Uterus (tissue), 3 donors: ENCODE measurements at regions not wholly inside any gene's neighbourhood (a gene's known extent, or its start where the extent isn't known, plus 50 kb on each side); places are given as distances from the start of the nearest gene placed in this dataset. TPM values are rescaled to one million over a fixed set of nuclear protein-coding genes. Genes with fewer than 3 reads are reported as not detected.

ENCODE experiments used
- DNase-seq, 2 donors: peaks; one replicate each; pipeline ENCODE4 v3.0.0-alpha.2; 2019 to 2020
- H3K27ac ChIP-seq, 2 donors: fragments of 200-600 bp; sonication (generic); 1 replicate in 1 of 2; 2 replicates in 1 of 2; pipeline ENCODE4 v1.5.1; 2016 to 2018
- H3K27me3 ChIP-seq, 2 donors: fragments of 200-600 bp; sonication (generic); one replicate each; pipeline ENCODE4 v1.5.1; 2018 to 2019; ENCODE audit warnings: control low read depth in 1 of 2
- H3K36me3 ChIP-seq, 2 donors: fragments of 200-600 bp; sonication (generic); one replicate each; pipeline ENCODE4 v1.5.1; 2019; ENCODE audit warnings: control low read depth in 1 of 2
- H3K4me1 ChIP-seq, 2 donors: fragments of 200-600 bp; sonication (generic); one replicate each; pipeline ENCODE4 v1.5.1; 2018 to 2019; ENCODE audit warnings: control low read depth in 1 of 2
- H3K4me3 ChIP-seq, 2 donors: fragments of 200-600 bp; sonication (generic); 1 replicate in 1 of 2; 2 replicates in 1 of 2; pipeline ENCODE4 v1.5.1; 2018 to 2019; ENCODE audit warnings: mild to moderate bottlenecking in 1 of 2
- H3K9me3 ChIP-seq, 2 donors: fragments of 200-600 bp; sonication (generic); one replicate each; pipeline ENCODE4 v1.5.1; 2019; ENCODE audit warnings: control low read depth in 1 of 2
- CTCF ChIP-seq, 4 experiments: fragments of 200-600 bp in 2 of 4; fragments of 450-650 bp in 2 of 4; sonication (generic) in 2 of 4; IDR thresholded peaks; one replicate each; pipeline ENCODE4 v1.5.1; 2016 to 2019; ENCODE audit warnings: antibody characterized with exemption in 4 of 4, mild to moderate bottlenecking in 2 of 4, moderate library complexity in 1 of 4
- POLR2A ChIP-seq, 2 donors: fragments of 450-650 bp; IDR thresholded peaks; one replicate each; pipeline ENCODE4 v1.6.1; 2016; ENCODE audit warnings: antibody characterized with exemption in 2 of 2, mild to moderate bottlenecking in 1 of 2, moderate library complexity in 1 of 2
- intact Hi-C: fragments of 100-400 bp; cut with DNase I; formaldehyde crosslinking; loops from one replicate; pipeline ENCODE4 v1.15.1; 2023; ENCODE audit warnings: low total_unique reads
- small RNA-seq: library from RNA; depleted of rRNA; stranded (forward); fragments of <200 nt; gene quantifications from one replicate; pipeline ENCODE3, GENCODE V24; 2016
- donor health status: DM: yes; HTN: yes; CAD: no.

- Histone ChIP-seq H3K36me3 (no peaks in the 10 kb centered on the region), H3K4me3 (no peak overlapping the region), H3K9me3 (no peaks in the 10 kb centered on the region), H3K4me1 (no peaks in the 10 kb centered on the region), H3K27ac (no peak overlapping the region), H3K27me3 (no peaks in the 10 kb centered on the region)
- intact Hi-C loops = no loop called here
- TF ChIP-seq CTCF (IDR thresholded peaks at IDR 0.05) (no peak), POLR2A (IDR thresholded peaks at IDR 0.05) (no peak)
- no peak for DNase-seq
These were observed 105.6 kb downstream of the MN1 start for GRCh38 chr22:27695925-27696324.

GRCh38 chr22:27697888-27698287, 103.7 kb downstream of the MN1 start:
- no peak for TF ChIP-seq POLR2A (IDR thresholded peaks at IDR 0.05)
- no peak for TF ChIP-seq CTCF (IDR thresholded peaks at IDR 0.05)
- Histone ChIP-seq H3K27me3 (no peaks in the 10 kb centered on the region), H3K4me3 (no peak overlapping the region), H3K9me3 (no peaks in the 10 kb centered on the region), H3K27ac (no peak overlapping the region), H3K4me1 (no peaks in the 10 kb centered on the region), H3K36me3 (no peaks in the 10 kb centered on the region)
- intact Hi-C loops = no loop called here
- DNase-seq = no peak

Small RNA genes in the stretch of these regions (small RNA-seq; reads per million reads assigned to genes)
- not detected for gene RNU6-1066P
